ENCODE measurements at regions not wholly inside any gene's neighbourhood (a gene's known extent, or its start where the extent isn't known, plus 50 kb on each side); places are given as distances from the start of the nearest gene placed in this dataset.

GRCh38 chr4:156493858-156494257 lies 477.7 kb downstream of the PDGFC start:
- no peak for DNase-seq

- DNase-seq: no peak
Observed at GRCh38 chr4:156487107-156487506, 484.5 kb downstream of the PDGFC start.

- no peak for DNase-seq
Observed at GRCh38 chr4:156481845-156482244, 489.8 kb downstream of the PDGFC start.

GRCh38 chr4:156477636-156478035 lies 494.0 kb downstream of the PDGFC start:
- DNase-seq: no peak

- no peak for DNase-seq
Observed at GRCh38 chr4:156476359-156476758, 495.2 kb downstream of the PDGFC start.

- no peak for DNase-seq
Observed at GRCh38 chr4:156475322-156475721, 496.3 kb downstream of the PDGFC start.

GRCh38 chr4:156473151-156473550 lies 498.4 kb downstream of the PDGFC start:
- DNase-seq: no peak

- no peak for DNase-seq
Observed at GRCh38 chr4:156472624-156473023, 499.0 kb downstream of the PDGFC start.

GRCh38 chr4:156459584-156459983 lies 505.9 kb upstream of the CTSO start:
- no peak for DNase-seq

- DNase-seq: no peak
Observed at GRCh38 chr4:156456830-156457229, 503.2 kb upstream of the CTSO start.

- DNase-seq: no peak
Observed at GRCh38 chr4:156443488-156443887, 489.8 kb upstream of the CTSO start.

- DNase-seq: no peak
Observed at GRCh38 chr4:156442912-156443311, 489.2 kb upstream of the CTSO start.

GRCh38 chr4:156439576-156440200 lies 486.0 kb upstream of the CTSO start:
- no peak for DNase-seq

- no peak for DNase-seq
Observed at GRCh38 chr4:156437666-156438065, 484.0 kb upstream of the CTSO start.

- no peak for DNase-seq
Observed at GRCh38 chr4:156422576-156422975, 468.9 kb upstream of the CTSO start.

- DNase-seq: no peak
Observed at GRCh38 chr4:156420623-156421022, 467.0 kb upstream of the CTSO start.

- no peak for DNase-seq
Observed at GRCh38 chr4:156419080-156419685, 465.5 kb upstream of the CTSO start.

- DNase-seq: no peak
Observed at GRCh38 chr4:156414406-156414805, 460.7 kb upstream of the CTSO start.

- DNase-seq: no peak
Observed at GRCh38 chr4:156413239-156414135, 459.8 kb upstream of the CTSO start.

- no peak for DNase-seq
Observed at GRCh38 chr4:156411531-156411930, 457.9 kb upstream of the CTSO start.

GRCh38 chr4:156408749-156409148 lies 455.1 kb upstream of the CTSO start:
- DNase-seq: no peak

- DNase-seq: no peak
Observed at GRCh38 chr4:156401371-156401770, 447.7 kb upstream of the CTSO start.

GRCh38 chr4:156396534-156396933 lies 442.9 kb upstream of the CTSO start:
- no peak for DNase-seq

- DNase-seq: no peak
Observed at GRCh38 chr4:156391325-156391653, 437.6 kb upstream of the CTSO start.

Measured in activated gamma-delta T cell (primary cell).